HG02678 (cell line): ENCODE measurements at regions not wholly inside any gene's neighbourhood (a gene's known extent, or its start where the extent isn't known, plus 50 kb on each side); places are given as distances from the start of the nearest gene placed in this dataset.

Source experiments
- ATAC-seq: cut with Tn5 transposase; IDR thresholded peaks from one replicate; pipeline ENCODE4 v1.9.1; 2021; ENCODE audit warnings: mild to moderate bottlenecking, moderate library complexity; ENCODE audit not compliant: unreplicated experiment

DNA sequence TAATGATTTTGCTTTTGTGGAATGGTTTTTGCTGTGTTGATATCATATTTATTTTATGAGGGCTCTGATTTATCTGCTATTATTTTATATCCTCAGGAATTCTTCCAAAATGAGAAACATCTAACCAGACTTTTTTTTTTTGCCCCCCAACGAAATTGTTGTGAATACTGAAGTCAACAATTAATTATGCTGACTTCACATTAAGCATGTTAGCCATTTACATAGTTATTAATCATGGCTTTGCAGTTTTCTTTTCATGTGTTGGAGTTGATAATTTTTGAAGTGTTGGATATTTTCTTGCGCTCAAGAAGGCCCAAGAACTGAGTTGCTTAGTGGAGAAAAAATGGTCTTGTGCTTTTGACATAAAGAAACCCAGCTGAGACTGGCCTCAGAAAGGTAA lies 246.6 kb upstream of the CRY1 start:
- ATAC-seq, result no peak

DNA sequence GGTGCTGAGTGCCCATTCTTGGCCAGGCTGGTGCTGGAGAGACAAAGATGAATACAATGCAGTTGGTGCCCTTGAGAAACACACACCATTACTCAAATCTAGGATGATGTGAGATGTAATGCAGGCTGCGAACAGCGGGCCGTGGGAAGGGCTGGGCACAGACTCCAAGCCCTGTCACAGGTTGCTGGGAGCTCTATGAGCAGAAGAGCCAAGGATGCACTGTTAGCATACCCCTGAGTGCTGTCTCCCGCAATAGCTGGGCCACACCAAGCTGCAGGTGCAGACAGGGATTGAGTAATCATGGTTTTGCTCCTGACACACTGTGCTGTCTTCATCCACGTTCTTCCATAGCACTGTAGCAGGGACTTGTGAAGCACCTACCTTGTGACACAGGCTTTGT lies 247.5 kb upstream of the CRY1 start:
- no peak for ATAC-seq

DNA sequence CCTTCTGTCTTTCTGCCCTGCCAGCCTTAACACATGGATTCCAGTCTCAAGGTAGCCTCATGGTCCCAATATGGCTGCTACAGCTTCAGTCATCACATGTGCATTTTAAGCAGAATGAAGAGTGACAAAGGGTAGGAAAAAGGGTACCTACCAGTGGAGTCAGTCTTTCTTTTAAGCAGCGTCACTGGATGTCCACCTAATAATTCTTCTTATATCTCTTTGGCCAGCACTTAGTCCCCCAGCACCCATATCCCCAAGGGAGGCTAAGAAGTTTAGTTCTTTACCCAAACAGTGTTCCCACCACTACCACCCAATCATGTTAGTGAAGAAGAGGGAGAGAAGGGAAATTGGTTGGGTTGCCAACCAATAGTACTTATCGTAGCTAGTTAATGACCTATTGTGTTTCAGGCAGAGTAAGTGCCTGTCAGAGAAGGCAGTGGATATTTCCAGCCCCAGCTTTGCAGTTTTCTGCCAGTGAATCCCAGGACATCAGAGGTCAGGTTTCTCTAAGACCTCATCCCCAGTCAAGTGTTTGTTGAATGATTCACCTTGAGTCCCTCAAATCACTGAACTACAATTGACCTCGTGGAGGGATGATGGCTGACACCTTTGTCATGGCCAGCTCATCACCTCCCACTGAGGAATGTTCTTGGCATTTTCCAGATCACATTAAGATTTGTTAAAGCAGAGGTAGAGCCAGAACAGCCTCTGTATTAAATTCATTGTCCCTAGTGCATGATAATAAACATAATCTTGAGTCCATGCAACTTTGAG lies 250.9 kb upstream of the CRY1 start:
- no peak for ATAC-seq

DNA sequence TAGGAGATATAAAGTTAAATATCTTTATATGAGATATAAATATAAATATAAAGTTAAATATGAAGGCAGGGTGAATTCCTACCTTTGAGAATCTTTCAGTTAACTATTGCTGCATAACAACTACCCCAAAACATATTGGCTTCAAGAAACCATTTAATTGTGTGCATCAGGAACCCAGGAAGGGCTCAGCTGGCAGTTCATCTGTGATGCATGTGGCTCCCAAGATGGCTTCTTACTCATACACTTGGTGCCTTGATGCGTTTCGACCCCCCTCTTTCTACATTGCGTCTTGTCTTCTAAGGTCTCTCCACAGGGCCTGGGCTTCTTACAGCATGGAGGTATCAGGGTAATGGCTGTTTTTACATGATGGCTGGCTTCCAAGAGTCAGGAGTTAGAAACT lies 253.9 kb upstream of the CRY1 start:
- no peak for ATAC-seq

DNA sequence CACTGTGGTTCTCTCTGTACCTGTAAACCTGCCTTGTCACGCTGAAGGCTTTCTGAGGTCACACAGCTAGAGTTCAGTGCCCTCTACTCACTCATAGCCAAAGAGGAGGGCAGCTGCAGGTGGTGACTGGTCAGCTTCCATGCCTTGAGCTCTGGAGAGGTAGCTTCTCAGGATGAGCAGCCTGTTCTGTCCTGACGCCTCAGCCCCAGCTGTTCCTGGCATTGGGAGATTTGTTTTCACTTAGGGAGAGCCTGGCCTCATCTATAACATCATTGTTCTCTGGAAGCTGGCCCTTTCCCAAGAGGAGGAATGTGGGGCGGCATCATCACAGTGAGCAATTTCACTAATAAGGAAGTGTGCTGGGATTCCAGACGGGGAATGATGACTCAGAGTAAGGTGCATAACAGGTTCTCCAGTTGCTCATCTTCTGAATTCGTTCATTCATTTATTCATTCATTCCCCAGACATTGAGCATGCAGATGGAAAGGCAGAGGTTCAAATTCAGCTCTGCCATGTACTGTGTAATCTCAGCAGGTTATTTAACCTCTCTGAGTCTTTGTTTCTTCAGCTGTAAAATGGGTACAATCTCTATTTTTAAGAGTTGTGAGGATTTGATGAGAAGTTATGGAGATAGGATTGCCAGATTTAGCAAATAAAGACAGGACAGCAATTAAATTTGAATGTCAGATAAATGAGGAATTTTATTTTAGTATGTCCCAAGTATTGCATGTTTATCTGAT lies 255.8 kb upstream of the CRY1 start:
- no peak for ATAC-seq

DNA sequence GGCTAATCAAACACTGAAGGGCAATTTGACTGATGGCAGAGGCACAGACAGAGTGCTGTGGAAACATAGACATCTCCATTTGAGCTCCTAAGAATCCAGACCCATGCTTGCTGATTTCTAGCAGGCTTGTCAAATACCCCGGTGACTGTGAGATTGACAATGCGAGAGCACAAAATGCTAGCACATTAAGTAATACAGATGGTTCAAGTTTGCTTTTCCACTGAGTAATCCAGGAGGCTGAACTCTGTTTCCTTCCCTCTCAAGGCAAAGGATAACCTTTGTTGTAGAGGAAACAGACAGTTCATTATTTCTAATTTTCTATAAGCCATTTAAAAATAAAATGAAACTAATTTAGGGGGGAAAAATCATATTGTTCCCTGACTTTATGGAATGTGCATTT lies 256.5 kb upstream of the CRY1 start:
- ATAC-seq, result no peak

DNA sequence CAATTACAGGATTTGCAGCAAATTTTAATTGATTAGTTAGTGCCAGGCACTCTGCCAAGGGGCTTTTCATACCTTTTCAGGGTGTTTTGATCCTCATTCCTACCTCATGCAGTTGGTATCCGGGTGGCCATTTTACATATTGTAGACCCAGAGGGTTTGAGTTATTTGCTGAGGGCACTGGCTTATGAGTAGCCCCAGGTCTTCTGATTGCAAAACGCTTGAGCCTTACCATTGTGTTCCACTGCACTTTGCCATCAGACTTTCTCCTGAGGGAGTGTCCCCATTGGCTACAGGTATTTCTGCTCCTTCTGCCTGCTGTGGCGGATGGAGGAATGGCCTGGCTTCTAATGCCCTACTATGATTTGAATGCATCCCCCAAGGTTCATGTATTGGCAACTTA lies 257.8 kb upstream of the CRY1 start:
- ATAC-seq, result no peak

DNA sequence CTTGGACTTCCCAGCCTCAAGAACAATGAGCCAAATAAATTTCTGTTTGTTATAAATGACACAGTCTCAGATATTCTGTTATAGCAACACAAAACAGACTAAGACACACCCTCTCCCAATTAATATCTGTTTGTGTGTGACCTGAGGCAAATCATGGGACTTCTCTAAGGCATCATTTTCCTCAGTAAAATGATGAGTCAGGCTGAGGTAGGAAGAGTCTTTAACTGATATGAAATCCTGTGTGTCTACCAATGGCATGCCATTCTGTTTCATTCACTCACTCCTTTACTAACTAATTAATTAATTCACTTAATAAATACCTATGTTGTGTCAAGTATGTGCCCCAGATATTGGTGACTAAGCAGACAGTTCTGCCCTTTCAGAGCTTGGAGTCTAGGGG lies 258.4 kb upstream of the CRY1 start:
- ATAC-seq, result no peak

DNA sequence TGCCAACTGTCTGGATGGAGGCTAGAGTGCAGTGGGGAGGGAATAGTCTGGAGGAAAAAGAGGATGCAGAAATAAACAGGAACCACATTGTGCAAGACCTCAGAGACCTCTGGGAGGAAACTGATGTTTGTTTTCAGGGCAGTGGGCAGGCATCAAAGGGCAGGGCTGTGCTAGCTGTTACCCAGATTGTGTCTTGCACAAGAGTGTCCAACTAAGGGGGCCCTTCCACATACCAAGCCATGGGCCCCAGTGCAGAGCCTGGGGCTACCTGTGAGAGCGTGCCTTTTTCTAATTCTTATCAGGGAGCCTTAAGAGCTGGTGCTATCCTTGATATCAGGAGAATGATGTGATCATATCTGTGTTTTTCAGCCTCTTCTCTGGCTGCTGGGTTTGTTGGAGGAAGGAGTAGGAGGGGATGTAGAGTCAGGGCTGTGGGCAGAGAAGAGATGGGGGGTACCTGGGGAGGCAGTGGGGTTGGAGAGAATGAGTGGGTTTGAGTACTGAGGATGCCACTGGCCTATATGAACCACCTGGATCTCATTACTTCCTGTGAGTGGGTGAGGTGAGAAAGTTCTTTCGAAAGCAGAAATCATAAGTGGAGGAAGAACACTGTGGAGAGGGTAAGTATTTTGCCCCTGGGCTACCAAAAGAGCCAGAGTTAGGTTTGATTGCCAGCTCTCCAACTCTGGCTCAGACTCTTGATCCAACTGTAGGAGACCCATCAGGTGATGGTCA lies 259.2 kb upstream of the CRY1 start:
- ATAC-seq, result no peak

DNA sequence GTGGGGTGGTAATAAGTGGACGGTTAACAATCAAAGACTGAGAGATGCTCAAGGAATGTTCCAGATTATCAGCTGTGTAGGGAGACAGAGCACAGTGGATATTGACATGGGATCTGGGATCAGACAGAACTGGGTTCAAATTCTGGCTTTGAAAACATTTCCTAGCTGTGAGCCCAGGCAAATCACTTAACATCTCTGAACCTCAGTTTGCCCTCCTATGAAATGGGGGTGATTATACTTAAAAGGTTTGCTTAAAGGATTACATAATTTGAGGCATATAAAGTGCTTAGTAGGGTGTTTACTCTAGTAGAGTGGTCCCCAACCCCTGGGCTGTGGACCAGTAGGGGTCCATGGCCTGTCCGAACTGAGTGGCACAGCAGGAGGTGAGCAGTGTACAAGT lies 260.0 kb upstream of the CRY1 start:
- no peak for ATAC-seq

DNA sequence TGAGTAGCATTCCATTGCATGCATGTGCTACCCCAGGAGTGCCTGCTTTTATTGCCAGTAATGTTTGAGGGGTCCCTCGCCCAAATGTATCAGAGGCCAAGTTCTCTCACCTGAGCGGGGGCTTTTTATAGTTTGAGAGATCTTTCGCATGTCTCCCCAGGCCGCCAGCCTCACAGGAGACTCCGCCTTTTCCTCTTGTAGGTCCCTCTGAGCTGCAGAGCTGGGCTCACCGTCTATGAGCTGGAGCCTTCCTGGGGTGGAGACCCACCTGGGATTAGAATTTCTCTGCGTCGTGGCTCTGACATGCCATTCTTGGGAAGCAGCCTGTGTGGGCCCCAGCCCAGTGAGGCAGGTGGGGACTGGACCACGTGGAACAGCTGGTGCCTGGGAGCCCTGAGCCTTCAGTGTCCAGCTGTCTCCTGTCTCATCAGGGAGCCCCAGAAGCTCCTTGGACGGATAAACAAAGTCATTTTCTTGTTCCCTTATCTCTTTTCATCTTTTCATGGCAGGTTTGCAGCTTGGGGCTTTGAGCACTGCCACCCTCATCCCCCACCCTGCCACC lies 261.7 kb upstream of the CRY1 start:
- no peak for ATAC-seq

DNA sequence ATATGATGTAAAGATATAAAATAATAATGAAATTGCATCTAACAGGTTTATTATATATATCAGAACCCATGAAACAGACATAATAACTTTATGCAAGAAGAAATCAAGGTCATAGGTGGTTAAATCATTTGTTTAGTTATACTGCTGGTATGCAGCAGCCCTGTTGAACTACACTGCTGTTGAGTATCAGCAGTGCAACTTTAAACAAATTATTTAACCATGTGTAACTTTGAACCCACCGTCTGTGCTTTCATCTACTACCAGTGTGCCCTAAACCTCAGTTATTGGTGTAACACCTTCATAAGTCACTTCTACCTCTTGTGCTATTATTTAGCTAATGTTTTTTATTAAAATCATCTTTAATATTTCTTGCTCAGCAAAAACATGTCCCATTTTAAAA lies 262.3 kb upstream of the CRY1 start:
- no peak for ATAC-seq

DNA sequence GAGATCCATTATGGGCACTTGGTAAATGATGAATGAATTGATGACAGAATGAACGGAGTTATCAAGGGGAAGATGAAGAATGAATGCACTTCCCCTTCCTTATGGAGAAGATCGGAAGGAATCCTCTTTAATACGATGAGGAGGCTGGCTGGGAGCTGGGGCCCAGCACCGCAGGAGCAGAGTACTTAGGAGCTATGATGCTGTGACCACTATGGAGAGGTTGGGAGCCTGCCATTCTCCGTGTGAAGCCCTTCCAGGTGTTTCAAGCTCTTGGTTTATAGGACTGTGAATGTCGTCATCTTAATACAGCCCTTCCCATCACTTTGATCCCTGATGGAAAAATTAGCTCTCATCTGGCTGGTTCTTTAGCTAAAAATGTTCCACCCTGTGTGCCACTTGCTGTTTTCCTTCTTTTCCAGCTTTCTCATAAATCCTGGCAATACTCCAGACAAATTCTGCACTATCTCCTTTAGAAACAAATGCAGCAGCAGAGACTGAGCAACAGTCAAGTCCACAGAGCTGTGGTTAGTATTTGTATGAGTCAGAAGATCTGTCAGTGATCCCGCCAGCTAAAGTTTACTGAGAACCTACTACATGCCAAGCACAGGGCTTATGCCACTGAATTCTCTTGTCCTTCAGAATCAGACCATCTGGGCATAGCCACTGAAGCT lies 263.1 kb upstream of the CRY1 start:
- ATAC-seq, result no peak

DNA sequence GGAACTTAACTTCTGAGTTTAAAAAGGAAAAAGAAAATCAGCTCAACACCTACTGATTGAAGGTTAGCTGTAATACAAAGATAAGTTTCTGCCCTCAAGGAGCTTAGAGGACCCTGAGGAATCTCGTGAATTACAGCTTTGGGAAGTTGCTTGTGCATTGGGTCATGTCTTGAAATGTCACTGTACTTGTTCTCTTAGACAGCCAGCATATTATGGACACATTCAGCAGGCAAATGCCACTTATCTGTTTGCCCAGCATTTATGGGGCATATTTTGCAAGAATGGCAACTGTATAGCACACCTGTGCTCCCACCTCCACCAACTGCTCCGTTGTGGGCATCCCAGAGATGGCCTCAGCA lies 263.6 kb upstream of the CRY1 start:
- no peak for ATAC-seq

DNA sequence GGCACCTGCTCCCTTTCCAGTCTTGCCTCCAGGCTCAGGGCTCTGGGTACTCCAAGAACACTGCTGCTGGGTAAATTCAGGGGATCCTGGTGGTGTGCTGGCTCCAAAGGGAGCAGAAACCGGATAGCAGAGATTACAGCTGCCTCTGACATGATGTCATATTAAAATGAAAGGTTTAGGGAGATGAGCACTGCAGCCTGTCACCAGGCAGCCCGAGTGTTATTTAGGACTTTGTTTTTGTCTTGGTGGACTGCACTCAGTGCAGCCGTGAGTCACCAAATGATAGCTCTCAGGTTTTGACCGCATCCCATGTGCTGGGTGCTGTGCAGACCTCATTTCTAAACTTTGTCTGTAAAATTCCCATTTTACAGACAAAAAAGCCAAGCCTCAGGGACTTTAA lies 266.0 kb upstream of the CRY1 start:
- no peak for ATAC-seq

DNA sequence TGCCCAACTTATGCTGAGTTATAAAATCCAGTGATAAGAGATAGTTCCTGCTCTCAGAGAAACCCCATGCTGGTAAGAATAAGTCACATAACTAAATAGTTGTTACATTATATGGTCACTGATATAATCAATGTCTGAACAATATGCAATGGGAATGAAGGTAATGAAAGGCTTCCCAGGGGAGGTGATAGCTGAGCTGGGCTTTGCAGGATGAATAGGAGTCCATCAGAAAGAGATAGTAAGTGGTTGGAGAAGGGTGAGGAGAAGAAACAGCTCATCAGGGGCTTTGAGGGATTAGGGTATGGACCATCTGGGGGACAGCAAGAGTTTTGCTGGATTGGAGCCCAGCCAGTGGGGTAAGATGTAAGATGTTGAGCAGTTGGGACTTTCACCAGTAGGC lies 266.7 kb upstream of the CRY1 start:
- ATAC-seq, result no peak

DNA sequence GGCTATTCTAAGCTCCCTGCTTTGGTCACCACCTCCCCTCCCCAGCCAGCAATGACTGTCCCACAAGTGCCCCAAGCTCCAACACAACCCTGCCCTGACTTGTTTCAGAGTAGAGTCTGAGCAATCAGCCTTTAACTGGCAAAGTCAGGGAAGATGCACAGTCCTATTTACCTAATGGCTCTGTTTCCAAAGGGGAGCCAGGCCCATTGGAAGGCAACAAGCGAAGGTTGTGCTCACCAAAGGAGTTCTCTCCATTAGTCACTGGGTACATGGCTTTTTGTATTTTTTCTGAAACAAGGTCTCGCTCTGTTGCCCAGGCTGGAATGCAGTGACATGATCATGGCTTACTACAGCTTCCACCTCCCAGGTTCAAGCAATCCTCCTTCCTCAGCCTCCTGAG lies 267.1 kb upstream of the CRY1 start:
- ATAC-seq, result no peak

DNA sequence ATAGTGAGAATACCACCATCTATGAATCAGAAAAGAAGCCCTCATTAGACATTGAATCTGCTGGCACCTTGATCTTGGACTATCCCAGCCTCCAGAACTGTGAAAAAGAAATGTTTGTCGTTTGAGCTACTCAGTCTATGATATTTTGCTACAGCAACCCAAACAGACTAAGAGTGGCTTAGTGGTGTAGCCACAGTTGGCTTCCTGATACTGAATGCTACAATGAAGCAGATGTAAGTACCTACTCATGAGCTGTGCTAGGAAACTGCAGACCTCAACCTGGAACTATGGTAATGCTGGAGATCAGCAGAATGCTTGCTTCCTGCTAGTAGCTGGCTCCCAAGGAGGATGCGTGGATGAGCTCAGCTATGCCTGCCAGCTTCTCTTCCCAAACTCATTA lies 268.6 kb upstream of the CRY1 start:
- ATAC-seq, result no peak

DNA sequence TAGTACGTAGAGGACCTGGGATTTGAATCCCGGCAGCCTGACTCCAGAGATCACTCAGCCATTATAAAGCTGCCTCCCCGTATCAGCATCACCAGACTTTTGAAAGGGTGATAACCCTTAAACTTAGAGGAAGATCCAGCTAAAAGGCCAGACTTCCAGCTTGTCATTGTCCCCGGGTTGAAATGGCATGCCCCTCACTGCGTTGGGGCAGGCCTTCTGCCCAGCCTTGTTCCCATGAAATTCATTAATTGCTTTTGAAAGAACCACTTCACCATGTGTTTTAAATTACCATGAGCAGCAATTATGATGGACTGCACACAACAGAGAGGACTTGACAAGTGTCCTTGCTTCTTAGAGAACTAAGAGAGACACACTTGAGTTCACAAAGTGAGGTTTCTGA lies 269.6 kb upstream of the CRY1 start:
- no peak for ATAC-seq

DNA sequence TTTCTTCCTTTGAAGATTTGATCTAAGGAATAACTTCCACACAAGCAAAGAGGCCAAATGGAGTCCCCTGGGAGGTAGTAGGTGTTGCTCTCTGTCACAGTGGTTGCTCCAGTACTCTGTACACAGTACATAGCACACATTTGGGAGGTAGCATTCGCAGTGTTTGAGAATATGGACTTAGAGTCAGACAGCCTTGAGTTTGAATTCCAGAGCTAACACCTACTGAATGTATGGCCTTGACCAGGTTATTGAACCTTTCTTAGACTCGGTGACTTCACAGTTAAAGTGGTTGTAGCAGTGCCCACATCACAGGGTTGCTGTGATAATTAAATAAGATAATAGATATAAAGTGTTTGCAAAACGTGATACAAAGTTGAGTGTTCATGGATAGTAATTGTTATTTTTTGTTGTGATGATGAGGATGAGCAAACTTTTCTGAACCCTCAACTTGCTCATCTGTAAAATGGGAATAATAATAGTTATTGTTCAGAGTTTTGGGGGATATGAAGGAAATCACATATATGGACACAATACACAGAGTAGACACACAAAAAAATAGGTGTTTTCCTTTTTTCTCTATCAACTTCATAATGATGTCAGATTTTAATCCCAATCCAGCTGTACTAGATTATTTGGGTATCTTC lies 271.6 kb upstream of the CRY1 start:
- no peak for ATAC-seq

DNA sequence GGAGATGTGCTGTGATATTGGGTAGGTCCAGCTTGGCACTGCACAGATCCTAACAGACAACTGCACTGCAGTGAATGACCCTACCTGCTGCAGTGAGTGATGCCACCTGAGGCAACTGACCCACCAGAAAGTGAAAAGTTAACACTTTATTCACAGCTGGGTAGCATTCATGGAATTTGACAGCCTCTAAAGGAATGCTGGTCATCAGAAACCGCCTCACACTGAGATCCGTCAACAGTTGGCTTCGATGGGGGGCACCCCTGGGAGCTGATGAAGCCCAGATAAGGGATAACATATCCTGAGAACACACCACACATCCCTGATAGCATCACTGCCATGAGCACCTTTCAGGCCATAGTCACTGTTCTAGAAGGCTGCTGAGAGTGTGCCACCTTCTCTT lies 272.4 kb upstream of the CRY1 start:
- ATAC-seq, result no peak
